ENCODE measurements at regions not wholly inside any gene's neighbourhood (a gene's known extent, or its start where the extent isn't known, plus 50 kb on each side); places are given as distances from the start of the nearest gene placed in this dataset.

- DNase-seq = no peak
These were observed 104.9 kb downstream of the MTNR1B start for GRCh38 chr11:93074352-93074751.

GRCh38 chr11:93075782-93076181, 106.3 kb downstream of the MTNR1B start:
- no peak for DNase-seq

- peak in 2 of 56 donors; percentile 1 to 2 for DNase-seq
These were observed 110.8 kb downstream of the MTNR1B start for GRCh38 chr11:93080146-93080759.

GRCh38 chr11:93081694-93082093, 112.2 kb downstream of the MTNR1B start:
- DNase-seq = no peak

GRCh38 chr11:93082900-93083299, 113.4 kb downstream of the MTNR1B start:
- DNase-seq = no peak

- DNase-seq = peak in 1 of 56 donors; percentile 24
These were observed 112.9 kb downstream of the SLC36A4 start for GRCh38 chr11:93084727-93085505.

- peak in 28 of 56 donors; percentile 1 to 66 (median 12) for DNase-seq
These were observed 108.2 kb downstream of the SLC36A4 start for GRCh38 chr11:93089474-93090102.
